Neural cell (in vitro differentiated cells): ENCODE measurements at regions not wholly inside any gene's neighbourhood (a gene's known extent, or its start where the extent isn't known, plus 50 kb on each side); places are given as distances from the start of the nearest gene placed in this dataset.

Experiments used
- CTCF ChIP-seq: fragments of 450-650 bp; IDR thresholded peaks from 2 replicates; pipeline ENCODE4 v1.5.1; 2014; ENCODE audit warnings: antibody characterized with exemption, mild to moderate bottlenecking, moderate library complexity; ENCODE audit not compliant: poor library complexity, severe bottlenecking
- EZH2 ChIP-seq: fragments of 200-600, 300-800 bp; shearing (Covaris generic), sonication (generic); IDR thresholded peaks from 2 replicates; pipeline ENCODE4 v1.6.1; 2014; ENCODE audit warnings: antibody characterized with exemption, low read length, borderline replicate concordance, mild to moderate bottlenecking; ENCODE audit not compliant: insufficient read depth, poor library complexity, severe bottlenecking
- MXI1 ChIP-seq: fragments of 450-650 bp; conservative IDR thresholded peaks from 2 replicates; pipeline ENCODE4 v1.6.1; 2014; ENCODE audit warnings: antibody characterized with exemption, mild to moderate bottlenecking; ENCODE audit not compliant: poor library complexity, severe bottlenecking

- TF ChIP-seq EZH2 (no peak), CTCF (no peak), MXI1 (no peak)
Observed at GRCh38 chr10:6657196-6657595, 77.1 kb upstream of the PRKCQ start.
